ENCODE measurements at regions not wholly inside any gene's neighbourhood (a gene's known extent, or its start where the extent isn't known, plus 50 kb on each side); places are given as distances from the start of the nearest gene placed in this dataset.

GRCh38 chr14:84535484-84535883 lies 994.5 kb upstream of the FLRT2 start:
- Histone ChIP-seq H3K36me3 (ENCODE audit: low read depth) (no peaks in the 10 kb centered on the region), H3K9me3 (ENCODE audit: severe bottlenecking) (no peaks in the 10 kb centered on the region), H3K4me3 (ENCODE audit: severe bottlenecking) (no peak overlapping the region), H3K4me1 (ENCODE audit: insufficient read depth, poor library complexity, severe bottlenecking) (no peaks in the 10 kb centered on the region), H3K27me3 (ENCODE audit: insufficient read depth, poor library complexity, severe bottlenecking) (no peaks in the 10 kb centered on the region), H3K27ac (ENCODE audit: poor library complexity, severe bottlenecking) (no peak overlapping the region)
- DNase-seq (ENCODE audit: low spot score) (no peak), ATAC-seq (ENCODE audit: low read depth) (no peak)
- TF ChIP-seq, protein P1, sequence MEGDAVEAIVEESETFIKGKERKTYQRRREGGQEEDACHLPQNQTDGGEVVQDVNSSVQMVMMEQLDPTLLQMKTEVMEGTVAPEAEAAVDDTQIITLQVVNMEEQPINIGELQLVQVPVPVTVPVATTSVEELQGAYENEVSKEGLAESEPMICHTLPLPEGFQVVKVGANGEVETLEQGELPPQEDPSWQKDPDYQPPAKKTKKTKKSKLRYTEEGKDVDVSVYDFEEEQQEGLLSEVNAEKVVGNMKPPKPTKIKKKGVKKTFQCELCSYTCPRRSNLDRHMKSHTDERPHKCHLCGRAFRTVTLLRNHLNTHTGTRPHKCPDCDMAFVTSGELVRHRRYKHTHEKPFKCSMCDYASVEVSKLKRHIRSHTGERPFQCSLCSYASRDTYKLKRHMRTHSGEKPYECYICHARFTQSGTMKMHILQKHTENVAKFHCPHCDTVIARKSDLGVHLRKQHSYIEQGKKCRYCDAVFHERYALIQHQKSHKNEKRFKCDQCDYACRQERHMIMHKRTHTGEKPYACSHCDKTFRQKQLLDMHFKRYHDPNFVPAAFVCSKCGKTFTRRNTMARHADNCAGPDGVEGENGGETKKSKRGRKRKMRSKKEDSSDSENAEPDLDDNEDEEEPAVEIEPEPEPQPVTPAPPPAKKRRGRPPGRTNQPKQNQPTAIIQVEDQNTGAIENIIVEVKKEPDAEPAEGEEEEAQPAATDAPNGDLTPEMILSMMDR (IDR thresholded peaks at IDR 0.05; ENCODE audit: poor library complexity, severe bottlenecking), result no peak

- TF ChIP-seq, protein P1 (IDR thresholded peaks at IDR 0.05; ENCODE audit: poor library complexity, severe bottlenecking), result no peak
- Histone ChIP-seq H3K9me3 (ENCODE audit: severe bottlenecking) (no peaks in the 10 kb centered on the region), H3K36me3 (ENCODE audit: low read depth) (no peaks in the 10 kb centered on the region), H3K27ac (ENCODE audit: poor library complexity, severe bottlenecking) (no peak overlapping the region), H3K4me1 (ENCODE audit: insufficient read depth, poor library complexity, severe bottlenecking) (no peaks in the 10 kb centered on the region), H3K4me3 (ENCODE audit: severe bottlenecking) (no peak overlapping the region), H3K27me3 (ENCODE audit: insufficient read depth, poor library complexity, severe bottlenecking) (no peaks in the 10 kb centered on the region)
- DNase-seq (ENCODE audit: low spot score) (no peak), ATAC-seq (ENCODE audit: low read depth) (no peak)
These were observed 994.0 kb upstream of the FLRT2 start for GRCh38 chr14:84535976-84536375.

- Histone ChIP-seq H3K4me3 (ENCODE audit: severe bottlenecking) (no peak overlapping the region), H3K9me3 (ENCODE audit: severe bottlenecking) (no peaks in the 10 kb centered on the region), H3K4me1 (ENCODE audit: insufficient read depth, poor library complexity, severe bottlenecking) (no peaks in the 10 kb centered on the region), H3K27me3 (ENCODE audit: insufficient read depth, poor library complexity, severe bottlenecking) (no peaks in the 10 kb centered on the region), H3K36me3 (ENCODE audit: low read depth) (no peaks in the 10 kb centered on the region), H3K27ac (ENCODE audit: poor library complexity, severe bottlenecking) (no peak overlapping the region)
- TF ChIP-seq, protein P1 (IDR thresholded peaks at IDR 0.05; ENCODE audit: poor library complexity, severe bottlenecking), result no peak
- ATAC-seq (ENCODE audit: low read depth) (no peak), DNase-seq (ENCODE audit: low spot score) (no peak)
These were observed 988.9 kb upstream of the FLRT2 start for GRCh38 chr14:84541018-84541417.

GRCh38 chr14:84543859-84544258 lies 986.1 kb upstream of the FLRT2 start:
- no peak overlapping the region for H3K27ac ChIP-seq (ENCODE audit: poor library complexity, severe bottlenecking)
- no peak overlapping the region for H3K4me3 ChIP-seq (ENCODE audit: severe bottlenecking)
- no peak for DNase-seq (ENCODE audit: low spot score)
- H3K36me3 ChIP-seq (ENCODE audit: low read depth), result no peaks in the 10 kb centered on the region
- TF ChIP-seq, protein P1 (IDR thresholded peaks at IDR 0.05; ENCODE audit: poor library complexity, severe bottlenecking), result no peak
- H3K4me1 ChIP-seq (ENCODE audit: insufficient read depth, poor library complexity, severe bottlenecking), result no peaks in the 10 kb centered on the region
- H3K9me3 ChIP-seq (ENCODE audit: severe bottlenecking), result no peaks in the 10 kb centered on the region
- no peak for ATAC-seq (ENCODE audit: low read depth)
- no peaks in the 10 kb centered on the region for H3K27me3 ChIP-seq (ENCODE audit: insufficient read depth, poor library complexity, severe bottlenecking)

DNA sequence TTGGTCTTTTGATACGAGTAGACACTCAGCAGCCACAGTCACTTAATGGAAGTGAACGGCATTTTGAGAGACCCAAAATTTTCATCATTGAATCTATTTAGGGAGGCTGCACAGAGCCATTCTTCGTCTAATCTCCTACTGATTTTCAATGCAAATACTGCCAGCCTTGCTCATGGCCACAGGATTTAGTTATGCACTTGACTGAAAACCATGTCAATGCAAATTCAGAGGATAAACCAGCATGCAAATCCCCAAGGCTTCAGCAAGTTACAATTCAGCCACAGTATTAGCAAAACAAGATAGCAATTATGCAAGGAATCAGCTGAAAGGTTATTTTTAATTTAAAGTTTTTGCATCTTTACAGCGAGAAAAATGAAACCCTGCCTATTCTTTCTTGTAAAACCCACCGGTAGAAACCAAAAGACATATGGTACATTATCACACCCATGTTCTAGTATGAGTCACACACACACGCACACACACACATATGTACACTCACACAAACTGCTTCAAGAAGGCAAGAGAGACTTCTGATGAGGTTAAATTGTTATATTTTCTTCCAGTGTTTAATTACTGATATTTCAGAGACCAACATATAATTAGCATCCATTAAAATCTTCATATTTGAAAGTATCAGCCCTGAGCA lies 985.3 kb upstream of the FLRT2 start:
- Histone ChIP-seq H3K36me3 (ENCODE audit: low read depth) (no peaks in the 10 kb centered on the region), H3K4me1 (ENCODE audit: insufficient read depth, poor library complexity, severe bottlenecking) (no peaks in the 10 kb centered on the region), H3K27me3 (ENCODE audit: insufficient read depth, poor library complexity, severe bottlenecking) (no peaks in the 10 kb centered on the region), H3K27ac (ENCODE audit: poor library complexity, severe bottlenecking) (no peak overlapping the region), H3K4me3 (ENCODE audit: severe bottlenecking) (no peak overlapping the region), H3K9me3 (ENCODE audit: severe bottlenecking) (no peaks in the 10 kb centered on the region)
- ATAC-seq (ENCODE audit: low read depth) (no peak), DNase-seq (ENCODE audit: low spot score) (no peak)
- TF ChIP-seq, protein P1 (IDR thresholded peaks at IDR 0.05; ENCODE audit: poor library complexity, severe bottlenecking), result no peak

All from RWPE2 (cell line).